OCI-LY1 (cell line): ENCODE measurements at regions not wholly inside any gene's neighbourhood (a gene's known extent, or its start where the extent isn't known, plus 50 kb on each side); places are given as distances from the start of the nearest gene placed in this dataset.

Source experiments
- EZH2 ChIP-seq: fragments of 200-600 bp; sonication (generic), shearing (Covaris generic); IDR thresholded peaks from 2 replicates; pipeline ENCODE4 v1.8.0; 2017; ENCODE audit warnings: borderline replicate concordance, mixed run types, mild to moderate bottlenecking, antibody characterized with exemption, low read length, moderate library complexity, mixed read lengths
- TF ChIP-seq, protein P1 (sequence below): fragments of 200-600 bp; sonication (generic), shearing (Covaris generic); IDR thresholded peaks from 2 replicates; pipeline ENCODE4 v1.5.1; 2017; ENCODE audit warnings: mild to moderate bottlenecking, antibody characterized with exemption, low read length, moderate library complexity, mixed read lengths

DNA sequence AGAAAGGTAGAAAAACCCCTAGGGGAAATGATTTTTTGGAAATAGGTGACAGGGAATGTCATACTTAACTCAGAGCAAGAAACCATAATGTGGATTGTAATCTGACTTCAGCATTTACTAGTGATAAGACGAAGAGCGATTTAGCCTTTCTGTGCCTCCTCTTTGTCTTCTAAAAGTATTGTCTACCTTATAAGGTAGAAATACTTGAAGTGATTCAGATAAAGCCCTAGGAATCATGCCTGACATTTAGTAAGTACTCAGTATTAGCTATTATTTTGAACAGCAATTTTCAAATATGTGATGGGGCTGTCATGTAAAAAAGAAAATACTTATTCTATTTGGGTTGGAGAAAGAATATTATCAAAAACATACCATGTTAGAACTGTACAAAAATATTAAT, 525.9 kb upstream of the EYS start:
- TF ChIP-seq, protein P1, sequence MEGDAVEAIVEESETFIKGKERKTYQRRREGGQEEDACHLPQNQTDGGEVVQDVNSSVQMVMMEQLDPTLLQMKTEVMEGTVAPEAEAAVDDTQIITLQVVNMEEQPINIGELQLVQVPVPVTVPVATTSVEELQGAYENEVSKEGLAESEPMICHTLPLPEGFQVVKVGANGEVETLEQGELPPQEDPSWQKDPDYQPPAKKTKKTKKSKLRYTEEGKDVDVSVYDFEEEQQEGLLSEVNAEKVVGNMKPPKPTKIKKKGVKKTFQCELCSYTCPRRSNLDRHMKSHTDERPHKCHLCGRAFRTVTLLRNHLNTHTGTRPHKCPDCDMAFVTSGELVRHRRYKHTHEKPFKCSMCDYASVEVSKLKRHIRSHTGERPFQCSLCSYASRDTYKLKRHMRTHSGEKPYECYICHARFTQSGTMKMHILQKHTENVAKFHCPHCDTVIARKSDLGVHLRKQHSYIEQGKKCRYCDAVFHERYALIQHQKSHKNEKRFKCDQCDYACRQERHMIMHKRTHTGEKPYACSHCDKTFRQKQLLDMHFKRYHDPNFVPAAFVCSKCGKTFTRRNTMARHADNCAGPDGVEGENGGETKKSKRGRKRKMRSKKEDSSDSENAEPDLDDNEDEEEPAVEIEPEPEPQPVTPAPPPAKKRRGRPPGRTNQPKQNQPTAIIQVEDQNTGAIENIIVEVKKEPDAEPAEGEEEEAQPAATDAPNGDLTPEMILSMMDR = no peak
- no peak for TF ChIP-seq EZH2
